Head of caudate nucleus (tissue), 42 donors: ENCODE measurements at regions not wholly inside any gene's neighbourhood (a gene's known extent, or its start where the extent isn't known, plus 50 kb on each side); places are given as distances from the start of the nearest gene placed in this dataset.

Source experiments
- DNase-seq, 42 donors: peaks; one replicate each; pipeline versions ENCODE4 v3.0.0 to v3.0.0-alpha.2; 2020 to 2021; ENCODE audit warnings: mixed read lengths in 7 of 42
- intact Hi-C: fragments of 100-400 bp; cut with DNase I; formaldehyde crosslinking; loops from one replicate; pipeline ENCODE4 v1.15.0; 2022

DNA sequence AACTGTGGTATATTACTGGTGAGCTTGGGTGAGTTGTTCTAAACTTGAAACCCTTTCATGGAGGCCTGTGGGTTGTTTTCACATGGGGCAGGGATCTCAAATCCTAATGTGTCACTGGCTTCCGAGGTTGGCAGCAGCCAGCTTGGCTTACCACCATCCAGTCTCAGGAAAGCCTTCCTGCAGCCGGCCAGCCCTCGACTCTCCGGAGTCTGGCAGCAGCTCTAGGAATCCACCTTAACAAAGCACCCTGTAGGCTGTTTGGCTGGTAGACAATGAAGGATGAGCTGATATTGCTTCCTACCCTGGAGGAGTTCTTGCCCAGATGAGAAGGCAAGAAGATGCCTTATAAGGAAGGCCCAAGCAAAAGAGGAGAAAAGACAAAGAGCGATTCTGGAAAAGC, 188.3 kb downstream of the KLF12 start:
- intact Hi-C loops, result no loop called here
- peak in 31 of 42 donors; percentile 2 to 60 (median 25) for DNase-seq

DNA sequence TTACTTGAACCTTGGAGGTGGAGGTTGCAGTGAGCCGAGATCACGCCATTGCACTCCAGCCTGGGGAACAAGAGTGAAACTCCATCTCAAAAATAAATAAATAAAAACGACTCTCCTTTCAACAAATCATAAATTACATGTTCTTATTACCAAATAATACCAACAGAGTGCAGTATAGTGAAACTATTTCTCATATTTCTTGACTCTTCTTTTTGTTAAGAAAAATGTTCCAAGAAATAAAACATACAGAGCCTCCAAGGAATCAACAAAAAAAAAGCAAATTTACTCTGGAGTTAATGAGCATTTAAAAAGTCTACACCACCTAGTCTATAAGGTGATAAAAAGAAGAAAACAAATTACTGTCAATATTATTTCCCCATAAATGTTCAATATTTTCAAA, 188.8 kb downstream of the KLF12 start:
- DNase-seq, result no peak
- intact Hi-C loops, result no loop called here

DNA sequence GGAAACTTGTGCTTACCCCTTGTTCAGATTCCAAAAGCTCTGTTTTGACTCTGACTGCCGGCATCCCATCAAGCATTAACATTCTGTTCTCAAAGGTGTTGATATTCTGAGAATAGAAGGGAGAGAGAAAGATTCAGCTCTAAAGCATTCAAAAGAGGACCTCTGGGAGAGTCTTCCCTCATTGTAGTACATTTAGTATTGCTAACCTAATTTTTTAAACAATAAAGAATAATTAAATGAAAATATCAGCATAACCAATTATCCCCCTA, 190.3 kb downstream of the KLF12 start:
- intact Hi-C loops, result no loop called here
- DNase-seq, result no peak

DNA sequence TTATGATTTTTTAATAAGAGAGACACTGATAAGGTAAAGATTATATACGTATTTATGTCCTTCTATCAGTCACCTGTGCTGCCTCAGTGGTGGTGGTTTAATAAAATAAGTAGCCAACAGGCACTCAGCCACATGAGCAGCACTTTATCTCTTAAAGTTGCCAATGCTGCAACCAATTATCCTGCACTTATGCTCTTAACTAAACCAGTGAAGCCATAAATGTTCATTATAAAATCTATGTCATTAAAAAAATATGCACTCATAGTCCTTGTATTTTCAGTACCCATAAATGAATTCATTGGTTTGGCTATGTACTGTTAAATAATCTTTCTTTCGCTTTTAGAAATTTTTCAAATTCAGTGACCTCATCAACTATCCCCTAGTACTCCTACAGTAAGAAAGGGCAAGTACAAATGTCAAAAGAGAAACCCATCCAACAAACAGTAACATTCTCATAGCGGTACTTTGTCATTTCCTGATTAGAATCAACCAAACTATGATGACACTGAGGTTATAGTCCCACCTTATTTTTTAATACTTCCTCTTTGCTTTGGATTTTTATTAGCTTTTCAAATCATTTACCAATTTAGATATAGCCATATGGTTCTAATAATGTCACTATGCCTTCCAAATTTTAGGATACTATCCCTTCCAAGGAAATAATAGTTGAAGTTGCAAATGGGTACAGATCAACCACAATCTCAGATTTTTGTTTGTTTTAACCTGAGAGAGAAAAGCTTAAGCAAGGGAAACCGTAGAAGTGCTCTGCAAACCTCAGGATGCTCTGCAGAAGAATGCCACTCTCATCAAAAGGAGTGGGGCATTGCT, 190.9 kb downstream of the KLF12 start:
- no peak for DNase-seq
- intact Hi-C loops, result no loop called here

DNA sequence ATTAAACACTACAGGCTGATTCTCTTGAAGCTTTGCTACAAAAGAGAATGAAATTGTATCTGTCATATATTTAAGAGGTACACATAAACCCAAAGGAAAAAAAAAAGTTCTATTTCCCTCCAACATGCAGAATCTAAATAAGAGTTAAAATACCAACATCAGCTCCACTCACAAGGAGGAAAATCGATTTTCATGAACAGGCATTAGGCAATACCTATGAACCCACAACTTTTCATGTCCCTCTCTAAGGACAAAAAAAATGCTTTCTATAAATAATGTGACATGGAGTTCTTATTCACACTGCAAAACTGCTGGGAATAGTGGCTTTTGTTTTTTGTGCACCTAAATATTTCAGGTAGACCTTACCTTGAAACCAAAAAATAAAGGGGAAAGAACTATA, 192.5 kb downstream of the KLF12 start:
- DNase-seq, result no peak
- intact Hi-C loops, result no loop called here

DNA sequence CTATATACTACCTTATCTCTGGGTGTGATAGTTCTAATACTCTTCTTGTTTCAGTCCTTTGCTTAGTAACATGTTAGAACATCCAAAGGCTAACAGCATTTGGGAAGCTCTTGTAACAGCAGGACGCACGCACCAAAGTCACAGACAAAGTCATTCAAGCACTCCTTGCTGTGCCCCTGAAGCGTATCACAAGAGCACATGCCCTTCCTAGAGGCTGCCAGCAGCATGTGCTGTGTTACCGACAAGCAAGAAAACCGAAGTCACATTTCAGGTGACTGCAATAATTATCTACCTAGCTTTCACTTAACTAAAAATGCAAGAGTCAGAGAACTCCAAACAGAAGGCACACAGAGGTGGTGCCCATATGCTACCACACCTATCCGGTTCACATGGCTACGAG, 194.1 kb downstream of the KLF12 start:
- intact Hi-C loops, result no loop called here
- DNase-seq, result no peak

DNA sequence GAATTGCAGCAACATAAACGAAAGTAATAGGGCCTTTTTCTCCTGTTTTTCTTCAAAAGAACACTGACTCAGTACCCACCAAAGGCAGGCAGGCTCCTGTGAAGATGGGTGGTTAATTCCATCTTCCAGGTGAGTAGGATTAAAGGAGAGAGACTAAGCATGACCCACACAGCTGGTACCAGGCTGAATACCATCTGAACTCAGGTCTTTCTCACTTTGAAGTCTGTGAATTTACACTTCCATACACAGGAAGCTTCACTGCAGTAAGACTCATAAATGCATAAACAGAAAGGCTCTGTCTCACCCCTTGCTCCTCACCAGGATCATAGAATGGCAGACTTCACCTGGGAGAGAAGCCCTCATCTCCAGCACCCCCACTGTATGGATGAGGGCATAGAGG, 194.6 kb downstream of the KLF12 start:
- intact Hi-C loops, result no loop called here
- no peak for DNase-seq

DNA sequence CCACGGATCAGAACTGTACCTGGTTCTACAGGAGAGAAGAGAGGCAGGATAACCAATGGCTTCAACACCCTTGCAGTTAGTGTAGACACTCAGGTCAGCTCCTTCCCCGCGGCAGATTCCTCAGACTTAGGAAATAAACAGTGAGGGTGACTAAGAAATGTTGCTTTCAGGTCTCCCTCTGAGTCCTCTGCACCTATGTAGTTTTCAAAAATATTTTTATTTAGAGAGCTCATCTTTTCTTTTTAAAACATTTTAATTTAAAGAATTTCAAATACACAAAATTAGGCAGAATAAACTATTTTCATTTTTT, 195.2 kb downstream of the KLF12 start:
- DNase-seq, result no peak
- intact Hi-C loops, result no loop called here

DNA sequence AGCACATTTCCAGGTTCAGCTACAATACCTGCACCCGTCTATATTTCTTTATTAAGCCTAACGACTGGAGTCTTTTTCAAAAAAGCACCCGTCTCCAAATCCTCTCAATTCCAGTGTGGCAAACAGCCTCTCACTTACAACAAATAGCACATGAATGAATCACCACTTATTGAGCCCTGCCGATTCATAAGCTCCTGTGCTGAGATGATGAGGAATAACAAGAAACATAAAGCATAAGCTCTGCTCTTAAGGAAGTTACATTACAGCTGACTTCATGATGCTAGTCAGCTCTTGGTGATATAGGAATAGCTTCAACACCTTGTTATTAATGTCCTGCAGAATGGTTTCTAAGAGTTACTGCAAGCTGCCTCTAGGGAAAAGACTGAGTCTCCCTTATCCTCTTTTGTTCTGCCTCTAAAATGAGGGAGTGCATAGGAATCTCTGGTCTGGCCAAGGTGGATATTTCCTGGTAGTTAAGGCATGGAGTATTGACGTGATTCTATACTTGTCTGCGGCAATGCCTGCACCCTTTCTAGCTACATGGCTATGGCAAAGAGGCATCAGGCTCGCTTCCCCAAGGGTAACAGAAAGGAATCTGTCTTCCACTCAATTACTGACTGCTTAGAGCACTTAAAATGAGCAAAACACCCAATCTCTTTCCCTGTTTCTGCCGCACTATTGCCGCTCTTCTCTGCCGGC, 195.7 kb downstream of the KLF12 start:
- intact Hi-C loops, result no loop called here
- DNase-seq, result no peak

DNA sequence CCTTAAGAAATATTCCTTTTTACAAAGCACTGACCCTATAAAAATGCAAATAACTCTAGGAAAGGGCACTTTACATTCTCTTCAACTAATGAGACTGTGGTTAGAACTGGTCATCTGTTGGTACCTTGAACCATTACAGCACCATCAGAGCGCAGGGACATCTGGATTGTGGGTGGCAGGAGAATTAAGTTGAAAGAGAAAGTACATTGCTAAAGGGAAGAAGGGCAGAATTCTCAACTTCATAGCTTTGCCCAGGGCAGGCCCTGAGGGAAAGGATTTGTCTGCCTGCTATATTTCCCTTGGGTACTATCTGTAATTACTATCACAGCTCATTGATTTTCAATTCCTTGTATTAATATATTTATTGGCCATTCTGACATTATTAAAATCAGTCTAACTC, 196.8 kb downstream of the KLF12 start:
- no peak for DNase-seq
- intact Hi-C loops, result no loop called here

DNA sequence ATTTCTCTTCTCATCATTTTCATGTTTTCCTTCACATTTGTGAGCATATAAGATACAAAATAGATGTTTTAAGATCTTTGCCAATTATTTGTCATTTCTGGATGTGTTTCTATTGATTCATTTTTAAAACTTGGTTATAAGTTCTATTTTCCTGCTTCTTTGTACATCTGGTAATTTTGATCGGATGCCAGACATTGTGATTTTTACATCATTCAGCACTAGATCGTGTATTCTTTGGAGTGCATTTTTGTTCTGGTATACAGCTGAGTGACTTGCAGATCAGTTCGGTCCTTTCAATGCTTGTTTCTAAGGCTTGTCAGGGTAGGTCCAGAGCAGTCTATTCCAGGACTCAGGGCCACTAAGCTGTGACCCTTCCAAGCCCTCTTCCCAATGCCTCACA, 198.2 kb downstream of the KLF12 start:
- intact Hi-C loops, result no loop called here
- DNase-seq, result no peak

DNA sequence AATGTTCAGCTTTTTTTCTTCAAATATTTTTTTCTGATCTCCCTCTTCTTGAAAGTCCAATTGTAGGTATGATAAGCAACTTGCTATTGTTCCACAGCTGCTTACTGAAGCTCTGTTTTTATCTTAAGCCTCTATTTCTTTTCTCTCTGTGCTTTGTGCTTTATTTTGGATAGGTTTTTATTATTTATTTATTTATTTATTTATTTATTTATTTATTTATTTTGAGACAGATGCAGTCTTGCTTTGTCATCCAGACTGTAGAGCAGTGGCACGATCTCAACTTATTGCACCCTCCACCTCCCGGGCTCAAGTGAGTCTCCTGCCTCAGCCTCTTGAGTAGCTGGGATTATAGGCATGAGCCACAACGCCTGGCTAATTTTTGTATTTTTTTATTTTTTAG, 199.4 kb downstream of the KLF12 start:
- intact Hi-C loops, result no loop called here
- DNase-seq, result no peak

DNA sequence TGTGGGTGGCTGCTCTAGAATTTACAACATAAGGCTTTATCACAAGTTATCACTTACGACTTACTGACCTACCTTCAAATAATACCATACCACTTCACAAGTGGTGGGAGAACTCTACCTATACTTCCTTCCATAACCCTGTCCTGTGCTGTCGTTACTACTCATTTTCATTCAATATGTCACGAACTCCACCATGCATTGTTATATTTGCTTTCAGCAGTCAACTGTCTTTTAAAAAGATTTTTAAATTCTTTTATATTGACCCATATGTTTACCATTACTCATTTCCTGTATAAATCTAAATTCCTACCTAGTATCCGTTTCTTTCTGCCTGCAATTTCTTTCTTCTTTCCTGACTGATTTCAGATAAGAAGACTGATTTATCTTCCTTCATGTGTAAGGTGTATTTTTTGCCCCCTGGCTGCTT, 200.0 kb downstream of the KLF12 start:
- intact Hi-C loops, result no loop called here
- no peak for DNase-seq

DNA sequence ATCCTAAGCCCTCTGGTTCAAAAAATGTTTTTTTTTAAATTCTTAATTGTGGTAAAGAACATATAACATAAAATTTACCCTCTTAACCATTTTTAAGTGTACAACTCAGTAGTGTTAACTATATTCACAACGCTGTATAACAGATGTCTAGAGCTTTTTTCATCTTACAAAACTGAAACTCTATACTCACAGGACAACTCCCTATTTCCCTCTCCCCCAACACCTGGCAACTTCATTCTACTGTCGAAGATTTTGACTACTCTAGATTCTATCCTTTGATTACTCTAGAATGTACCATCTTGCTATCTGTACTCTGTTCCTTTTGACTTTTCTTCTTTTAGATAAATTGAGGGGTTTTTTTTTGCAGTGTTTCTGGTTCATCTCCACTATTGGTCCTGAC, 200.4 kb downstream of the KLF12 start:
- intact Hi-C loops, result no loop called here
- DNase-seq, result no peak

DNA sequence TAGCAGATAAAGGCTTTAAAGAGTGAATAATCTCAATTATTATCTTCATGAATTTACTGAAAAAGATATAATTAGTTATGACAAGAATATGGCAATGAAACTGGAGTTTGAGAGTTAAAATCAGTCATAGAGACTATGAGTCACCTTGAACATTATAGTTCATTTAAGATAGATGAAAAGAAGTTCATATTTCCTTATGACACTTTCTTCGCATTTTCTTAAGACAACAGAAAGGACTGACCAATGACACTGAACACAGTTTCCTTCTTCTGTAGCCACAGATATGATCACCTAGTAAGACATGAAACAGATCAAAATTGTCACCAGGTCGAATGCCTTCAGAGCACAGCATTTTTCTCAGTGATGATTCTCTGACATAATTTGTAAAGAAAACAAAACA, 202.1 kb downstream of the KLF12 start:
- DNase-seq, result no peak
- intact Hi-C loops, result no loop called here

DNA sequence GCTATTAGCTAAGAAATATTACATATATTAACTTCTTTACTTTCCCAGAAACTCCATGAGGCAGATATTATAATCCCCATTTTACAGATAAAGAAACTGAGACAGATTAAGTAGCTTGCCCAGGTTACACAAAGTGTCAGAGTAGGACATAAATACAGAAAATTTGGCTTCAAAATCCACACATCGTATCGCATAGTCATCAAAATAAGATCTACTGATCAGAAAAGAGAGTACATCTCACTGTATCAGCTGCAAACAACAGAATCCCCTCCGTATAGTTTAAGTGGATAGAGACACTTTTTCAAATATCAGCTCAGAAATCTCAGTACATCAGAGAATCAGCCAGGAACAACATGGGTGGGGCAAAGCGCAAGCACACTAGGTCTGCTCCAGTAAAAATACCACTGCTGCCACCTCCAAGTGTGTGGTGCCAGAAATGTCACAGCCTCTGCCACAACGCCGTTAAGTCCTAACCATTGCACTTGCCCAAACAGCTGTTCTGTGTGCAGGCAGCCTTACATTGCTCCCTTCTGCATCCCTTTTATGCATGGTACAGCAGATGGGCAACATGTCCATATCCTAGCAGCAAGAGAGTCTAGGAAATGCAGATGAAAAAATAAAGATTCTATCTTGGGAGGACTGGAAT, 204.8 kb downstream of the KLF12 start:
- no peak for DNase-seq
- intact Hi-C loops, result no loop called here

DNA sequence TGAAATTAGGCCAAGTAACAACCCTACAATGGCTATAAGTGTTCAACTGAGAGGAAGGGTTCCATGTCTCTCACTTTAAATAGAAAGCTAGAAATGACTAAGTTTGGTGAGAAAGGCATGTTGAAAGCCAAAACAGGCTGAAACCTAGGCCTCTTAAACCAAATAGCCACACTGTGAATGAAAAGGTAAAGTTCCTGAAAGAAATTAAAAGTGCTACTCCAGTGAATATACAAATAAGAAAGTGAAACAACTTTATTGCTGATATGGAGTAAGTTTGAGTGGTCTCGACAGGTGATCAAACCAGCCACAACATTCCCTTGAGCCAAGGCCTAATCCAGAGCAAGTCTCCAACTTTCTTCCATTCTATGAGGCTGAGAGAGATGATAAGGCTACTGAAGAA, 209.6 kb downstream of the KLF12 start:
- intact Hi-C loops, result no loop called here
- DNase-seq, result no peak

DNA sequence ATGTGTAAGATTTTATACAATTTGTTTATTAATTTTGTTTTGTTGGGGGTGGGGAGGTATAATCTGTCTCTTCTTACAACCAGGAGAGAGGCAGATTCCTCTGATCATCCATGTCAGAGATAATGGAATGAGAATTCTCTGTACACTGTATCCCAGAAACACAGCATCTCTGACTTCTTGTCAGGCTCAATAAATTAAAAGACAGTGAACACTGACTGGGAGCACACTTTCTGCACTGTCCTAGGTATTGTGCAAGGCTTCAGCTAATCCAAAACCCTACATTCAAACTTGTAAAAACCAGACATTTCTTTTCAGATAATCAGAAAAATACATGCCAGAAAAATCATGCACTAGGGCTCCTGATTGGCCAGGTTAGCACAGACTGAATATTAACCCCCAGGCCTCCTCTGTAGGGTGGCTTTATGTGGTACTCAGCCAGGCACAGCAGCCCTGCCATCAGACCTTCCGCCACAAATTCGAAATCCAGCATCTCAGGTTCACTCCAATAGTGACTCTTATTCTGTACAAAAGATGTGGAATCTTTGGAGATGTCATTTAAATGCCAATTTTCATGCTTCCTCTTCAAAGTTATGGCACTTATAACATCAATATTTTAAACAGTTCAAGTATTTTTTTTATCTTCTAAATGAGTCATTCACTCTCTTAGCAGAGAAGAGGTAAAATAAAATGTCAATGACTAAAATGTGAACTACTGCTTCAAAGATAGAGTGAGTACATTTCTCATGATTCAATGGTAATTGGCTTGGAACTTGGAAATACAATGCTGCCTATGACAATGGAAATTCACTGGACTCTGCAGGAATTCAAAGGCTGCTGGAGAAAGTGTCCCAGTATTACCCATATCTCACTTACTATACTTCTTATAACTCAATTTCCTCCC, 211.5 kb downstream of the KLF12 start:
- DNase-seq, result peak in 1 of 42 donors; percentile 3
- intact Hi-C loops, result no loop called here

DNA sequence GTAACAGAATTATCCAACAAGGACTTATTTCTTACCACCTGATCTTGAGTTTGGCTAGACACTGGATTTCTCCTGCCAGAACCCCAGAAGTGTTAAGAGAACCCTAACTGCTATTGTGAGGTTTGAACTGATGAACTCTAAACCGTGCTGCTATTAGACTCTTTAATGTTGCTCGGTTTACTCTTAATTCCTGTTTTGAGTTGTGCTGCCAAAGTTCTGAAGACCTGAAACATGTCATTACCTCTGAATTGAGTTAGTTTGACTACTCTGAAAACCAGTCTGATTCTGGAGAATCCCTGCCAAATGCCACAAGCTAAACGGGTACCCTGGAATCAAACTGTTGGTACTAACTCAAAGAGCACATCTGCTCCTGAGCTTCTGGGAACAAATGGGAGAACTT, 215.5 kb downstream of the KLF12 start:
- intact Hi-C loops, result no loop called here
- no peak for DNase-seq
